SIG-M5 treated with dmso at 0.1 percent for 504 hours (cell line): ENCODE measurements at regions not wholly inside any gene's neighbourhood (a gene's known extent, or its start where the extent isn't known, plus 50 kb on each side); places are given as distances from the start of the nearest gene placed in this dataset.

Experiments used
- DNase-seq: peaks from one replicate; lab custom pipeline; 2025; ENCODE audit not compliant: unreplicated experiment; lab: John Stamatoyannopoulos, UW

- no peak for DNase-seq
Measured at GRCh38 chr1:220366269-220366668, 94.0 kb upstream of the RAB3GAP2 start.

- no peak for DNase-seq
Measured at GRCh38 chr1:220363196-220363837, 91.1 kb upstream of the RAB3GAP2 start.

DNA sequence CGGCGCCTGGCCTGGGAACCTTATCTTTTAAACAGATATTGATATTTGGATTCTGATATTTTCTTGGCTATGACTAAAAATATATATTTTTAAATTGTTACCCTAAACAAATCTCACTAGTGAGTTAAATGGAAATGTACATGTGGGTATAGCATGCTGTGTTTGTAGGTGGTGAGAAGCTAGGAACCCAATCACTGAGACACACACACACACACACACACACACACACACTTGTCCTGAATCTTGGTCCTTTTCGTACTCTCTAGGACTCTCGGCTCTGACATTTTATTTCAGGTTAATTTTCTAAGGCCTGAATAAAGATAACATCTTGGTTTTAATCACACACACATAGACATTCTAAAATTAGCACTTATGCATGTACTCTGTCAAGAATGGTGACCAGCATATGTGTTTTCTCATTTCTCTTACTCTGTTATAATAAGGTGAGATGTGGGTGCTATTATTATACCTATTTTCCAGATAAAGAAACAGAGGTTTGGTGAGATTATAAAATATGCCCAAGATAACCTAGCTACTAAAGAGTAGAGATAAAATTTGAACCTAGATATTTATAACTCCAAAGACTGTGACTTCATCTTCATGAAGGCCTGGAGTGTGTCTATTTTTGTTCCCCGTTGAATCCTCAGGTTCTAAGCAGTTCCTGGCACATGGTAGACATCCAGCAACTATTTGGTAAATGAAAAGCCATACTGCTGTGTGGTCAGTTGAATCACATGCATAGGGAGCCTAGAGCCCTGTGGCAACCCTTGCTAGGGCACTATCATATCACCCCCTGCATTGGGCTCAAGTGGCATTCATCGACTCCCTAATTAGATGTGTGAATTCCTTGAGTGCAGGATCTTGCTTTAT is 85.0 kb upstream of the RAB3GAP2 start:
- no peak for DNase-seq

GRCh38 chr1:220353229-220354012 is 81.2 kb upstream of the RAB3GAP2 start:
- DNase-seq: no peak

DNA sequence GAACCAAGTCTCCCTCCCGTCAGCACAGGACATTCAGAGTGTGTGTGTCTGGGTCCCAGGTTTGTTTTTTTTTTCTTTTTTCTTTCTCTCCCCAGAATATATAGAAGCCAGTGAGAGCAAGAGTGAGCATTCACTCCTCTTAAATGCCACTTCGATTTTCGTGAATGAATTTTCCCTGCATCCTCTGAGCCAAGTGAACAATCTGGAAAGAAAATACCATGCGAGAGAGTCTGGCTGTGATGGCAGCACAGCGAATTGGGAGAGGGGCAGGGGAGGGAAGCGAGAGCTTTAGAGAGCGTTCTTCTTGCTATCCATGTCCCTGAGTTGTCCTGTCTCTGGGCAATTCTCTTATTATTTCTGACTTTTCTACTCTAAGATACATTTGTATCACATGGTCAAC is 76.0 kb upstream of the RAB3GAP2 start:
- no peak for DNase-seq

DNA sequence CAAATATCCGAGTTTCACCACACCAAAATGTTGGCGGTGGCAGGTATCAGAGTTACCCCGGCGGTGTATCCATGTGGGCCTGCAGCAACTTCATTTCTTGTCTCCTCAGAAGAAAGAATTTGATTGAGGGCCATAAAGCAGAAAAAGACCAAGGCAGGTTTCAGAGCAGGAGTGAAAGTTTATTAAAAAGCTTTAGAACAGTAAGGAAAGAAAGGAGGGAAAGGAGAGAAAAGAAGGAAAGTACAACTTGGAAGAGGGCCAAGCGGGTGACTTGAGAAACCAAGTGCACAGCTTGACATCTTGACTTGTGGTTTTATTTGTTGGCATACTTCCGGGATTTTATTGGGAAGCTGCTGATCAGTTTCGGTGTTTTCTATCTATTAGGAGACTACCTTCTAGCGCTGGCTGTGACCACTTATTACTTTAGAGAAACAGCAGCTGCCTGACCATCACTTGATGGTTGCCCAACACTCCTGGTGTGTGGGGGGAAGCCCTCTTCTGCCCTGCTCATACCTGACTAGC is 75.5 kb upstream of the RAB3GAP2 start:
- DNase-seq: no peak

DNA sequence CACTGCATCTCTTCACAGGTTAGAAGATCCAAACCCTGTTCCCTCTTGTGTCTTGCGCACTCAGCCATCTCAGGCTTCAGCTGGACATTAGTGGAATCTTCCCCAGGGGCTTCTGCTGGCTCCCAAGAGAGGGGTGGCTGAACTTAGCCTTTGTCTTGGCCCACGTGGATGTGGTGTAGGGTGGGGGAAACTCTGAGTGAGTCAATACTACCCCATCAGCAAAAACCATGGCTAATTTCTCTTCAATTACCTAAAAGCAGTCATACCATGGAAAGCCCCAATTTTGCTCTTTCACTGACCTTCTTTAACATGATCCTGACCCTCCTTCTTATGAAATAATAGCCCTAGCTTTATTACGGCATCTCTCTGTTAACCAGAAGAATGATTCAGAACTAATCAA is 72.5 kb upstream of the RAB3GAP2 start:
- no peak for DNase-seq

DNA sequence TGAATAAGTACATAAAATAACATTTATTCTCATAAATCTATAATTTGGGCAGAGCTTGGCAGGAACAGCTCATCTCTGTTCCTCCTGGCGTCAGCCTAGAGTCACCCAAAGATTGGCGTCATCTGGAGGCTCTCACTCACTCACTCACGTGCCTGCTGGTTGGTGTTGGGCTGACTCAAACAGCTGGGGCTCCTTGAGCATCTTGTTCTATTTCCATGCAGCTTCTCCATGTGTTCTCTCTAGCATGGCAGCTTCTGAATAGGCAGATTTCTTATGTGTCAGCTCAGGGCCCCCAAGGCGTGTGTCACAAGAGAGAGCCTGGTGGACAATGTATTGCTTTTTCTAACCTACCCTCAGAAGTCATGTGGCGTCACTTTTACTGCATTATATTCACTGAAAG is 70.6 kb upstream of the RAB3GAP2 start:
- no peak for DNase-seq

GRCh38 chr1:220341126-220341525 is 68.9 kb upstream of the RAB3GAP2 start:
- DNase-seq: no peak

GRCh38 chr1:220339581-220339980 is 67.3 kb upstream of the RAB3GAP2 start:
- DNase-seq: no peak

GRCh38 chr1:220338759-220339158 is 66.5 kb upstream of the RAB3GAP2 start:
- no peak for DNase-seq

- DNase-seq: no peak
Measured at GRCh38 chr1:220336391-220337031, 64.3 kb upstream of the RAB3GAP2 start.

- no peak for DNase-seq
Measured at GRCh38 chr1:220335668-220336067, 63.4 kb upstream of the RAB3GAP2 start.

DNA sequence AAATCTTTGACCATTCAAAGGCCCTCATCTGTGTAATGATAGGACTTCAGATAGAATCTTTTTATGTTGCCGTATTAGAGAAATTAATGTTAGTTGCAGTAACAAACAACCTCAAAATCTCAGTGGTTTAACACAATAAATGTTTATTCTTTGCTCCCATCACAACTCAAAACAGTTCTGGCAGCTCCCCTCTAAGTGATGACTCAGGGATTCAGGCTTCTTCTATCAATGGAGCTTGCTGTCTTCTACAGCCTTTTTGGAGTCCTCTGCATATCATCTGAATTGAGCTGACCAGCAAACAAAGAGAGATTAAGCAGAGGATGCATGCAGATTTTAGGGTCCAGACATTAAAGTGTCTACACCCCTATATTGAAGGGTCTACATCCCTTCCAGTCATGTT is 59.1 kb upstream of the RAB3GAP2 start:
- DNase-seq: no peak

DNA sequence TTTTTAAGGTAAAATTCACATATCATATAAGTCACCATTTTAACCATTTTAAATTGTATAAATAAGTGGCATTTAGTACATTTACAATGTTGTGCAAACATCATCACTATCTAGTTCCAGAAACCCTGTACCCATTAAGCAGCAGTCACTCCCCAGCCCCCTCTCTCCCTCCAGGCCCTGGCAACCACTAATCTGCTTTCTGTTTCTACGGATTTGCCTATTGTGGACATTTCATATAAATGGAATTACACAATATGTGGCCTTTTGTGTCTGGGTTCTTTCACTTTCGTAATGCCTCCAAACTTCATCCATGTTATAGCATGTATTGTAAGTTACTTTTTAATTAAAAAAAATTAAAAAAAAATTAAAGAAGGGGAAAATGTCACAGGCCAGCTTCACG is 58.0 kb upstream of the RAB3GAP2 start:
- DNase-seq: peak; percentile 55

DNA sequence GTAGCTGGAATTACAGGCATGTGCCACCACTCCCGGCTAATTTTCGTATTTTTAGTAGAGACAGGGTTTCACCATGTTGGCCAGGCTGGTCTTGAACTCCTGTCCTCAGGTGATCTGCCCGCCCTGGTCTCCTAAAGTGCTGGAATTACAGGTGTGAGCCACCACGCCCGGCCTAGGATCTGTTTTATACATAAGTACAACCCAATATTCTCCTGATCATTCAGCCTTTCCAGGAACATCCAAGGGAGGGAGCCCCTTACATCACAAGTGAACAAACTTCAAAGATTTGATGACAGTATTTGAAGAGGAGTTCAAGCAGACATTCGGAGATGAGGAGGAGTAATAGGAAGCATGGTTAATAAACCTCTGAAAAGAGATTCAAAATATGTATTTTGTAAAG is 54.9 kb upstream of the RAB3GAP2 start:
- DNase-seq: no peak

DNA sequence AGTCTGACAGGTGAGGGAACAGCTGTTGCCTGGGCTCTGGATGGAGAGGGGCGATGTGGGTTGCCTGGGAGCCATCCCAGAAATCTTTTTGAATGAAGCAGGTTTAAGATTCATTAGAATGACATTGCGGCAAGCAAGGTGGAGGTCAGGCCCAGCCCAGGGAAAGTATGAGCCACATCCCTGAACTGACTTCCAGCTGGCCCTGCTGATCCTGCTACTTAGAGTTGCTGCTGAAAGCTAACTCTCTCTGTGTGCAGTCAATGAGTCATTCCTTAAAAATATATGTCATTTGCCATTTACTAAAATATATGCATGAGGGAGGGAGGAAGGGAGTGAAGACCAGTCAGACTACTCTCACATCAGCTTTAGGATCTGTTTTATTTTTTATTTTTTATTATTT is 54.3 kb upstream of the RAB3GAP2 start:
- no peak for DNase-seq

DNA sequence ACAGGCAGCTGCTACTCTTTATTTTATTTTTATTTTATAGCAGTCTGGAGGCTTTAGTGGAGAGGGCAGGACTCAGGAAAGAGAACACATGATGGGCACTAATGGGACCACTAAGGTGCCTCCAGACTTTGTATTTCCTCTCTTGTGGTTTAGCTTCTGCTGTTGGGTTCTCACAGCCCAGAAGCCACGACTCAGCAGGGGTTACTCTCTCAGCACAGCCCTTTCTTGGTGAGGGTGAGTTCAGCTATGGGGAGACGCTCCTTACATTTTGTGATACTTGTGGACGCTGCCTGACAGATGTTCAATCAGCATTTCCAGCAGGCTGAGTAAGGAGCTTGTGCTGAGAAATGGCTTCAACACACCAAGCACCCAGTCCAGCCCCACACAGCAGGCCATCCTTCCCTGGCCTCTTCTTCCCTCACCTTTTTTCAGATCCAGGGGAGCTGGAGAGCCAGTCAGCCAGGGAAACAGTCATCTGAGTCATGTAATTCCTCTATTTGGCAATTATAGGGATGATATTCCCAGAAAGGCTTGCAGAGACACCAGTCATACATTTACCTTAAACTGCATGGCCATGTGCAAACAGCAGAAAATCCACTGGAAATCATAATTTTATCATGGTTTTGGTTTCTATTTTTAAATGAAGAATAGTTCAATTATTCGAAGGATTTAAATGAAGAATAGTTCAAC is 53.2 kb upstream of the RAB3GAP2 start:
- peak; percentile 54 for DNase-seq

DNA sequence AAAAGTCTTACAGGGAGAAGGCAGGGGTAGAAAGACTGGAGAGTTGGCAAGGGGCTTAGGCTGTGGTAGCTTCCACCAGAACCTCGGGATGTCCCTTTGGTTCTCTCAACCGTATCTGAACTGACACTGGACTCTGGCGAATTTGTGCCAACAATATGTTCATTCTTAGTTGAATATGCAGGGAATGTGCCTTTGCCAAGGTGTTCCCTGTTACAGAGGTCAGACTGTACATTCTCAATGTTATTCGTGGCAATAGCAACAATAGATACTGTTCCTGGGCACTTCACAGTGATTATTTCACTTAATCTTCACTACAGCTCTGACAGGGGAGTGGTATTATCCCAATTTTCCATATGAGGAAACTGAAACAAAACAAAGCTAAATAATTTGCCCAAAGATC is 51.5 kb upstream of the RAB3GAP2 start:
- no peak for DNase-seq

GRCh38 chr1:220322570-220322969 is 50.3 kb upstream of the RAB3GAP2 start:
- no peak for DNase-seq
